ENCODE measurements at regions not wholly inside any gene's neighbourhood (a gene's known extent, or its start where the extent isn't known, plus 50 kb on each side); places are given as distances from the start of the nearest gene placed in this dataset.

- DNase-seq = no peak
- WGBS, 2 donors = 77 to 91% methylated on average over 2 of the region's 2 CpGs
- no peak overlapping the region for H3K4me3 ChIP-seq
Measured at GRCh38 chrX:8946563-8946962, 87.4 kb downstream of the FAM9B start.

GRCh38 chrX:8939322-8939721, 94.6 kb downstream of the FAM9B start:
- Histone ChIP-seq H3K27me3 (no peaks in the 10 kb centered on the region), H3K4me1 (no peaks in the 10 kb centered on the region), H3K9me3 (no peaks in the 10 kb centered on the region), H3K27ac (no peak overlapping the region), H3K36me3 (ENCODE audit: low read depth, missing control alignments) (no peaks in the 10 kb centered on the region), H3K4me3 (no peak overlapping the region)
- 82 to 93% methylated on average over 2 to 3 of the region's 3 CpGs for WGBS, 2 donors
- TF ChIP-seq POLR2A (IDR thresholded peaks at IDR 0.05) = no peak
- no peak for TF ChIP-seq CTCF (IDR thresholded peaks at IDR 0.05)
- intact Hi-C loops (cut with DNase I; ENCODE audit: low total_unique reads) = no loop called here
- no peak for DNase-seq

More at GRCh38 chrX:8946563-8946962, 87.4 kb downstream of the FAM9B start:
- Histone ChIP-seq H3K27ac (no peak overlapping the region), H3K9me3 (no peaks in the 10 kb centered on the region), H3K27me3 (no peaks in the 10 kb centered on the region), H3K4me1 (no peaks in the 10 kb centered on the region), H3K36me3 (ENCODE audit: low read depth, missing control alignments) (no peaks in the 10 kb centered on the region)
- intact Hi-C loops (cut with DNase I; ENCODE audit: low total_unique reads) = no loop called here
- TF ChIP-seq CTCF (IDR thresholded peaks at IDR 0.05) (no peak), POLR2A (IDR thresholded peaks at IDR 0.05) (no peak)

- whole genome bisulfite sequencing, 2 donors = 31 to 55% methylated on average over 7 of the region's 7 CpGs
Measured at GRCh38 chrX:8927701-8928100, 106.2 kb downstream of the FAM9B start.

GRCh38 chrX:8927066-8927635, 106.8 kb downstream of the FAM9B start:
- H3K27ac ChIP-seq = no peak overlapping the region
- WGBS, 2 donors = 61 to 79% methylated on average over 5 of the region's 5 CpGs
- H3K36me3 ChIP-seq (ENCODE audit: low read depth, missing control alignments) = no peaks in the 10 kb centered on the region
- intact Hi-C loops (cut with DNase I; ENCODE audit: low total_unique reads) = no loop called here
- TF ChIP-seq CTCF (IDR thresholded peaks at IDR 0.05) (no peak), POLR2A (IDR thresholded peaks at IDR 0.05) (no peak)
- H3K4me3 ChIP-seq = no peak overlapping the region
- no peaks in the 10 kb centered on the region for H3K27me3 ChIP-seq
- H3K4me1 ChIP-seq = no peaks in the 10 kb centered on the region
- DNase-seq = no peak
- no peaks in the 10 kb centered on the region for H3K9me3 ChIP-seq

More at GRCh38 chrX:8927701-8928100, 106.2 kb downstream of the FAM9B start:
- Histone ChIP-seq H3K27me3 (no peaks in the 10 kb centered on the region), H3K27ac (no peak overlapping the region), H3K4me1 (no peaks in the 10 kb centered on the region), H3K4me3 (no peak overlapping the region), H3K9me3 (no peaks in the 10 kb centered on the region), H3K36me3 (ENCODE audit: low read depth, missing control alignments) (no peaks in the 10 kb centered on the region)
- intact Hi-C loops (cut with DNase I; ENCODE audit: low total_unique reads) = no loop called here
- no peak for DNase-seq
- TF ChIP-seq CTCF (IDR thresholded peaks at IDR 0.05) = no peak
- no peak for TF ChIP-seq POLR2A (IDR thresholded peaks at IDR 0.05)

- H3K9me3 ChIP-seq = no peaks in the 10 kb centered on the region
- 84 to 86% methylated on average over 2 of the region's 2 CpGs for WGBS, 2 donors
- H3K4me1 ChIP-seq = no peaks in the 10 kb centered on the region
- no peaks in the 10 kb centered on the region for H3K27me3 ChIP-seq
- no peak overlapping the region for H3K27ac ChIP-seq
- TF ChIP-seq POLR2A (IDR thresholded peaks at IDR 0.05) (no peak), CTCF (IDR thresholded peaks at IDR 0.05) (no peak)
- no peak overlapping the region for H3K4me3 ChIP-seq
- DNase-seq = no peak
- H3K36me3 ChIP-seq (ENCODE audit: low read depth, missing control alignments) = no peaks in the 10 kb centered on the region
- intact Hi-C loops (cut with DNase I; ENCODE audit: low total_unique reads) = no loop called here
Measured at GRCh38 chrX:8921615-8922014, 112.3 kb downstream of the FAM9B start.

Data from testis (tissue), 2 donors.